GM21390 (cell line): ENCODE measurements at regions not wholly inside any gene's neighbourhood (a gene's known extent, or its start where the extent isn't known, plus 50 kb on each side); places are given as distances from the start of the nearest gene placed in this dataset.

ENCODE experiments used
- ATAC-seq: cut with Tn5 transposase; IDR thresholded peaks from one replicate; pipeline ENCODE4 v1.9.1; 2021; ENCODE audit not compliant: unreplicated experiment

GRCh38 chr3:25324954-25325655 is 103.0 kb upstream of the RARB start:
- ATAC-seq = no peak

DNA sequence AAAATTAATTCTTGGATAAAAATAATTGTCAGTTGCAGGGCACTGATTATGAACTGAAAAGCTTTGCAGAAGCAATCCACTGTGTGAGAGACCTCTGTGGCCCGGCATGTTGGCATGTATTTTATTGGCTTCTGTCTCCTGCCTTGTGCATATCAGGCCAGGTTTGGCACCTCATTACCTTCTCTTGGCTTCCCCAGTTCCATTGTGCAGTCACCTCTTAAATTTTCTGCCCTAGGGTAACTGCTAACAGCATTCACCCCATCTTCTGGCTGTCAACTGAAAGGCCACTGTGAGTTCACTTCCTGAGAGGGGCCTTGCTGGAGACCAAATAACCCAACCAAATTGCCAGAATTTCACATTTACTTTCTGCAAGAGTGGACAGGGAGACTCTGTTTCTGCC is 92.7 kb upstream of the RARB start:
- ATAC-seq = no peak

GRCh38 chr3:25338158-25338725 is 89.8 kb upstream of the RARB start:
- no peak for ATAC-seq

DNA sequence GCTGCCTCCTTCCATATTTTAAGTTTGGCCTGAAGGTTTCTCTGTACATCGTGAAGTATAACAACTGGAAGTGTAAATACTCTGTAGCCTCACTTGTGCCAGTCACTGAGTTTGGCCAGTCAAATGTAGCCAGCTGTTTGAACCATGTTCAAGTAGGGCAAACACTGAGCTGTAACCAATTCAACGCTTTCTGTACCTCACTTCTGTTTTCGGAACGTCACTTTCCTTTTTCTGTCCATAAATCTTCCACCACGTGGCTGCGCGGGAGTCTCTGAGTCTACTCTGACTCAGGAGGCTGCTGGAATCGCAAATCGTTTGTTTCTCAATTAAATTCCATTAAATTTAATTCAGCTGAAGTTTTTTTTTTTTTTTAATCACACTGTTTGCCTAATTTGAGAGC is 88.8 kb upstream of the RARB start:
- no peak for ATAC-seq

DNA sequence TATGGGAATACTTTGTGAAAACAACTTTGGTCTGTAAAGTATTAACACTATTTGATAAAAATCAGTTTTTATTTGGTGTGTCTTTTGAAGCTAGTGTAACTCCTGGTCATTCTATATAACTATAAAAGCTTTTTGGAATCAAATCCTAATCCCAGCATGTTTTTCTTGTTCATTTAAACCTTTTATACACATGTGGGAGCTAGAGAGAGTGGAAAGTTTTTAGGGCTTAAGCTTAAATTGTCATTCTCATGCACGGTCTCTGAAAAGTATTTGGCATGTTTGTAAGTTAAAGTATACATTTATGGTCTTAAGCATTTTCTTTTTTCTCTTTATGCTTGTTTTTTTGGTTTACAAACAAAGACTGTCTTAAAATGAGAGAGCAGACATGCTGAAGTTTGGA is 83.4 kb upstream of the RARB start:
- no peak for ATAC-seq

GRCh38 chr3:25349095-25349494 is 79.0 kb upstream of the RARB start:
- no peak for ATAC-seq

GRCh38 chr3:25349828-25350724 is 78.0 kb upstream of the RARB start:
- no peak for ATAC-seq

- ATAC-seq = no peak
Observed at GRCh38 chr3:25350725-25351114, 77.3 kb upstream of the RARB start.

DNA sequence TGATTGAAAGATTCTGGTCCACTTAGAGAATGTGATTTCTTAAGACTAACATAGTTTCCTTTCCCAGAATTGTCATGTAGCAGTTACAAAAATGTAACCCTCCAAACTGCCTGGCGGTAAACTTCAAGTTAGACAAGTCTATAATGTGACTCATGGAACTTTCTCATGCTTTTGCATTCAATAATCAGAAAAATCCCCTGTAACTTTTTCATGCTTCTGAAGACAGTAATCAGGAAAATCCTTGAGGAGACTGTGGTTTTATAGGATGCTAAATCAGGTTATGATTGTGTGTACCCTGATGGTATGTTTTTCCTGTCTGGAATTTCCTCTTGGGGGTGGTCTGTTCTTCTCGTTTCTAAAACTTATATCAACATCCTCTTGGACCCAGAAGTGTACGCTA is 74.0 kb upstream of the RARB start:
- no peak for ATAC-seq

DNA sequence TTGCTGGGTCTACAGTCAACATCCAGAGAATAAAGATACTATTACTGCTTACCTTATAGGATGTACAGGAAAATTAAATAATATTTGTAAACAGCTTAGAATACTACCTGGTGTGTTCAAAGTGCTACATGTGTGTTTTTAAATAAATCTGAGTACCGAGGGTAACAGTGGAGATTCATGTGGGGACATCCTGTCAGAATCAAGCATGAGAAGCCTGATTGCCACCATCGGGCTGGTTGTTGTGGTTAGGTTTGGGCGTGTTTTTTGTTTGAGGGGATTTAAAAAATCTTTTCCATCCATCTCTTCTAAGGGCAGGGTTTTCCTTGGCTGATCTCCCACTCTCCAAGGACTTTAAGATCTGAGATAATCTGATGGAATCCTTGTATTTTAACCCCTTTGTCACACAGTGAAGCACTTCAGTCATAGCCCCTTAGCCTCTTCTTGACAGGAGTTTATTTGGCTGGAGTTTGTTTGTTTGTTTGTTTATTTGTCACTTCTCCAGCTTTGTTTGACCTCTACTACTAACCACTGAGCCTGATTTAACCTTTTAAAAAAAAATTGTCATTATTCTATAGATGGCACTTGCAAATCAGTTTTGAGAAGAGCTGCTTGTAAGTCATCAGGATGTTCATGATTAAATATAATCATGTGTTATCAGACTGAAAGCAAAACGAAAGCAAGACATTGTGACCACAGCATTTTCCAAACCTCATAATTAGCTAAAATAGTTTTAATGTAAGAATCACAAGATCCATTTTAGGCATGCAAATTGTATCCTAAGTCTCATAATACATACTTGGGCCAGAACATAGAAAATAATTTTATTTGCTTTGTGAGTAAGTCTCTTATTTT is 72.8 kb upstream of the RARB start:
- ATAC-seq = no peak

GRCh38 chr3:25355998-25356397 is 72.1 kb upstream of the RARB start:
- ATAC-seq = no peak

GRCh38 chr3:25362118-25362517 is 65.9 kb upstream of the RARB start:
- no peak for ATAC-seq

GRCh38 chr3:25365636-25366035 is 62.4 kb upstream of the RARB start:
- no peak for ATAC-seq

GRCh38 chr3:25367025-25367424 is 61.0 kb upstream of the RARB start:
- no peak for ATAC-seq

- ATAC-seq = no peak
Observed at GRCh38 chr3:25372167-25372566, 55.9 kb upstream of the RARB start.

GRCh38 chr3:25376340-25376739 is 51.7 kb upstream of the RARB start:
- no peak for ATAC-seq

GRCh38 chr3:25377042-25377441 is 51.0 kb upstream of the RARB start:
- ATAC-seq = no peak
